Endodermal cell (in vitro differentiated cells): ENCODE measurements at regions not wholly inside any gene's neighbourhood (a gene's known extent, or its start where the extent isn't known, plus 50 kb on each side); places are given as distances from the start of the nearest gene placed in this dataset.

Experiments used
- DNase-seq: peaks from one replicate; pipeline ENCODE4 v3.0.0-alpha.2; 2017
- H3K27ac ChIP-seq: 2 replicates; pipeline ENCODE4 v1.5.1; 2013; ENCODE audit warnings: mild to moderate bottlenecking, low read depth, low read length, moderate library complexity
- H3K27me3 ChIP-seq: 2 replicates; pipeline ENCODE4 v1.6.1; 2013; ENCODE audit warnings: mild to moderate bottlenecking, low read length, moderate library complexity; ENCODE audit not compliant: insufficient read depth, control insufficient read depth, poor library complexity, severe bottlenecking
- H3K36me3 ChIP-seq: 2 replicates; pipeline ENCODE4 v1.7.0; 2013; ENCODE audit warnings: mild to moderate bottlenecking, low read length, moderate library complexity; ENCODE audit not compliant: control insufficient read depth, insufficient read depth
- H3K4me1 ChIP-seq: one replicate; pipeline ENCODE4 v1.7.0; 2013; ENCODE audit warnings: low read length; ENCODE audit not compliant: control insufficient read depth, insufficient read depth
- H3K4me3 ChIP-seq: 2 replicates; pipeline ENCODE4 v1.5.1; 2013; ENCODE audit warnings: mild to moderate bottlenecking, low read length, moderate library complexity
- H3K9ac ChIP-seq: 2 replicates; pipeline ENCODE4 v1.6.1; 2013; ENCODE audit warnings: mild to moderate bottlenecking, low read length, moderate library complexity; ENCODE audit not compliant: poor library complexity, severe bottlenecking; ENCODE audit errors: extremely low read depth
- H3K9me3 ChIP-seq: 2 replicates; pipeline ENCODE4 v1.6.1; 2013; ENCODE audit warnings: mild to moderate bottlenecking, low read length, moderate library complexity; ENCODE audit not compliant: control insufficient read depth
- H3K27ac Mint-ChIP-seq: 2 replicates; pipeline ENCODE4 v1.8.0; 2020; ENCODE audit warnings: mixed read lengths
- H3K27me3 Mint-ChIP-seq: 2 replicates; pipeline ENCODE4 v1.8.0; 2021; ENCODE audit warnings: mild to moderate bottlenecking, mixed read lengths; ENCODE audit not compliant: insufficient read depth
- H3K36me3 Mint-ChIP-seq: 2 replicates; pipeline ENCODE4 v1.8.0; 2020; ENCODE audit warnings: low read depth, mixed read lengths
- H3K4me1 Mint-ChIP-seq: 2 replicates; pipeline ENCODE4 v1.8.0; 2020; ENCODE audit warnings: mixed read lengths
- H3K4me3 Mint-ChIP-seq: 2 replicates; pipeline ENCODE4 v1.8.0; 2020; ENCODE audit warnings: mild to moderate bottlenecking, moderate library complexity, mixed read lengths
- H3K9me3 Mint-ChIP-seq: 2 replicates; pipeline ENCODE4 v1.8.0; 2020; ENCODE audit warnings: mild to moderate bottlenecking, mixed read lengths
- CTCF ChIP-seq: fragments of 200-600 bp; sonication (generic); conservative IDR thresholded peaks from 2 replicates; pipeline ENCODE4 v1.5.0; 2021; ENCODE audit warnings: antibody characterized with exemption, mild to moderate bottlenecking
- WGBS, 2 experiments: methylation state at CpG; one replicate each; pipeline versions ENCODE4 v1.1.5 to v1.1.7; 2013; ENCODE audit warnings: missing lambda C conversion rate in 2 of 2, mixed read lengths in 1 of 2; ENCODE audit not compliant: insufficient coverage in 1 of 2, insufficient read length in 1 of 2; 5-methylcytosine and 5-hydroxymethylcytosine counted together

- Mint-ChIP-seq H3K9me3 (no peaks in the 10 kb centered on the region), H3K4me1 (no peaks in the 10 kb centered on the region), H3K27me3 (no peaks in the 10 kb centered on the region), H3K27ac (no peak overlapping the region), H3K4me3 (peak overlapping the region; percentile 25), H3K36me3 (no peaks in the 10 kb centered on the region)
- H3K4me1 ChIP-seq, result no peaks in the 10 kb centered on the region
- WGBS, 2 experiments, result 31 to 39% methylated on average over 8 to 14 of the region's 14 CpGs
- no peak overlapping the region for H3K9ac ChIP-seq
- H3K27me3 ChIP-seq, result no peaks in the 10 kb centered on the region
- no peaks in the 10 kb centered on the region for H3K9me3 ChIP-seq
- peak overlapping the region; percentile 56 for H3K4me3 ChIP-seq
- TF ChIP-seq CTCF, result peak; percentile 91
- peak; percentile 66 for DNase-seq
- no peak overlapping the region for H3K27ac ChIP-seq
- no peaks in the 10 kb centered on the region for H3K36me3 ChIP-seq
Observed at GRCh38 chr19:34096020-34096915, 76.0 kb upstream of the LSM14A start.

GRCh38 chr19:34104096-34104495 is 68.2 kb upstream of the LSM14A start:
- Histone ChIP-seq H3K4me3 (no peak overlapping the region), H3K27me3 (no peaks in the 10 kb centered on the region), H3K27ac (no peak overlapping the region), H3K9ac (no peak overlapping the region), H3K36me3 (no peaks in the 10 kb centered on the region), H3K4me1 (no peaks in the 10 kb centered on the region), H3K9me3 (no peaks in the 10 kb centered on the region)
- Mint-ChIP-seq H3K27me3 (no peaks in the 10 kb centered on the region), H3K9me3 (no peaks in the 10 kb centered on the region), H3K36me3 (no peaks in the 10 kb centered on the region), H3K4me1 (no peaks in the 10 kb centered on the region), H3K4me3 (no peak overlapping the region), H3K27ac (no peak overlapping the region)
- no peak for TF ChIP-seq CTCF
- WGBS, 2 experiments, result 92 to 94% methylated on average over 4 to 5 of the region's 5 CpGs
- DNase-seq, result no peak

GRCh38 chr19:34104557-34104956 is 67.7 kb upstream of the LSM14A start:
- peak; percentile 26 for TF ChIP-seq CTCF
- no peak overlapping the region for H3K4me3 ChIP-seq
- H3K9ac ChIP-seq, result no peak overlapping the region
- H3K27me3 ChIP-seq, result no peaks in the 10 kb centered on the region
- WGBS, 2 experiments, result 82 to 87% methylated on average over 4 to 5 of the region's 5 CpGs
- no peaks in the 10 kb centered on the region for H3K9me3 ChIP-seq
- Mint-ChIP-seq H3K27me3 (no peaks in the 10 kb centered on the region), H3K9me3 (no peaks in the 10 kb centered on the region), H3K4me1 (no peaks in the 10 kb centered on the region), H3K4me3 (no peak overlapping the region), H3K36me3 (no peaks in the 10 kb centered on the region), H3K27ac (no peak overlapping the region)
- H3K36me3 ChIP-seq, result no peaks in the 10 kb centered on the region
- no peak overlapping the region for H3K27ac ChIP-seq
- H3K4me1 ChIP-seq, result no peaks in the 10 kb centered on the region
- DNase-seq, result no peak
